CD14-positive monocyte (primary cell): ENCODE measurements at regions not wholly inside any gene's neighbourhood (a gene's known extent, or its start where the extent isn't known, plus 50 kb on each side); places are given as distances from the start of the nearest gene placed in this dataset.

Experiments
- DNase-seq, 3 donors: peaks; one replicate each; pipeline ENCODE4 v3.0.0-alpha.2; 2011 to 2022
- H2AFZ ChIP-seq: 2 replicates; pipeline ENCODE4 v1.6.0; 2012; ENCODE audit warnings: mild to moderate bottlenecking, low read depth, low read length, inconsistent platforms; ENCODE audit not compliant: insufficient read depth, poor library complexity, severe bottlenecking
- H3K27ac ChIP-seq, 2 donors: 1 replicate in 1 of 2; 2 replicates in 1 of 2; pipeline ENCODE4 v1.5.1; 2012 to 2013; ENCODE audit warnings: low read length in 2 of 2, control low read depth in 1 of 2, inconsistent platforms in 1 of 2, low read depth in 1 of 2, mild to moderate bottlenecking in 1 of 2
- H3K27me3 ChIP-seq, 2 donors: one replicate each; pipeline versions ENCODE4 v1.6.0 to v1.6.1; 2011 to 2013; ENCODE audit warnings: low read length in 2 of 2; ENCODE audit not compliant: control insufficient read depth in 2 of 2, insufficient read depth in 2 of 2
- H3K36me3 ChIP-seq, 2 donors: replicated peaks in 1 of 2; 1 replicate in 1 of 2; 2 replicates in 1 of 2; pipeline versions ENCODE4 v1.5.1 to v1.6.1; 2012 to 2013; ENCODE audit warnings: low read length in 2 of 2, control low read depth in 1 of 2, inconsistent platforms in 1 of 2, mild to moderate bottlenecking in 1 of 2; ENCODE audit not compliant: insufficient read depth in 2 of 2, control insufficient read depth in 1 of 2
- H3K4me1 ChIP-seq, 2 donors: 1 replicate in 1 of 2; 2 replicates in 1 of 2; pipeline versions ENCODE4 v1.5.1 to v1.6.1; 2012 to 2013; ENCODE audit warnings: low read length in 2 of 2, control low read depth in 1 of 2, inconsistent platforms in 1 of 2, mild to moderate bottlenecking in 1 of 2, moderate library complexity in 1 of 2; ENCODE audit not compliant: insufficient read depth in 2 of 2, control insufficient read depth in 1 of 2
- H3K4me2 ChIP-seq: replicated peaks from 2 replicates; pipeline ENCODE3; 2012; ENCODE audit warnings: low read length, moderate library complexity, mild to moderate bottlenecking; ENCODE audit not compliant: poor library complexity, severe bottlenecking; ENCODE audit errors: extremely low read depth
- H3K4me3 ChIP-seq, 3 experiments: fragments of 200-600 bp in 1 of 3; sonication (generic) in 1 of 3; replicated peaks in 1 of 3; 1 replicate in 2 of 3; 2 replicates in 1 of 3; pipeline ENCODE4 v1.5.1; 2011 to 2013; ENCODE audit warnings: low read length in 3 of 3, mild to moderate bottlenecking in 3 of 3, control low read depth in 2 of 3, low read depth in 2 of 3, inconsistent platforms in 1 of 3, moderate library complexity in 1 of 3
- H3K79me2 ChIP-seq: 2 replicates; pipeline ENCODE4 v1.6.0; 2012; ENCODE audit warnings: mild to moderate bottlenecking, control low read depth, inconsistent platforms, low read length, moderate library complexity; ENCODE audit not compliant: insufficient read depth
- H3K9ac ChIP-seq: 2 replicates; pipeline ENCODE4 v1.6.0; 2017; ENCODE audit warnings: low read length, mild to moderate bottlenecking; ENCODE audit not compliant: insufficient read depth, poor library complexity, severe bottlenecking
- H3K9me3 ChIP-seq, 2 donors: replicated peaks in 1 of 2; 1 replicate in 1 of 2; 2 replicates in 1 of 2; pipeline versions ENCODE4 v1.5.1 to v1.6.1; 2012 to 2013; ENCODE audit warnings: low read length in 2 of 2, control low read depth in 1 of 2; ENCODE audit not compliant: control insufficient read depth in 1 of 2, insufficient read depth in 1 of 2
- H4K20me1 ChIP-seq: 2 replicates; pipeline ENCODE4 v1.6.0; 2012; ENCODE audit warnings: mild to moderate bottlenecking, low read length, control low read depth, moderate library complexity; ENCODE audit not compliant: insufficient read depth
- H3K27ac Mint-ChIP-seq, 7 donors: one replicate each; pipeline ENCODE4 v1.8.0; 2020; ENCODE audit warnings: mild to moderate bottlenecking in 7 of 7, mixed read lengths in 7 of 7, moderate library complexity in 6 of 7, inconsistent platforms in 2 of 7
- H3K27me3 Mint-ChIP-seq, 3 donors: one replicate each; pipeline ENCODE4 v1.8.0; 2021 to 2022; ENCODE audit warnings: low read depth in 3 of 3, mild to moderate bottlenecking in 3 of 3, mixed read lengths in 3 of 3, moderate library complexity in 3 of 3, inconsistent platforms in 1 of 3
- H3K36me3 Mint-ChIP-seq, 2 donors: one replicate each; pipeline ENCODE4 v1.8.0; 2020; ENCODE audit warnings: mixed read lengths in 2 of 2, inconsistent platforms in 1 of 2, mild to moderate bottlenecking in 1 of 2
- H3K4me1 Mint-ChIP-seq: one replicate; pipeline ENCODE4 v1.8.0; 2020; ENCODE audit warnings: mild to moderate bottlenecking, mixed read lengths
- H3K4me3 Mint-ChIP-seq, 2 donors: one replicate each; pipeline ENCODE4 v1.8.0; 2020; ENCODE audit warnings: mild to moderate bottlenecking in 2 of 2, mixed read lengths in 2 of 2, moderate library complexity in 1 of 2
- H3K9me3 Mint-ChIP-seq, 7 donors: one replicate each; pipeline ENCODE4 v1.8.0; 2020 to 2022; ENCODE audit warnings: mixed read lengths in 7 of 7, mild to moderate bottlenecking in 6 of 7, moderate library complexity in 6 of 7, inconsistent platforms in 2 of 7
- WGBS: methylation state at CpG from one replicate; pipeline ENCODE4 v1.1.5; 2013; ENCODE audit warnings: missing lambda C conversion rate; ENCODE audit not compliant: insufficient coverage; 5-methylcytosine and 5-hydroxymethylcytosine counted together
- intact Hi-C, 2 donors: fragments of 100-400 bp; cut with micrococcal nuclease; formaldehyde crosslinking; loops; one replicate each; pipeline versions ENCODE4 v1.15.0 to v1.15.1; 2023
- TF ChIP-seq, protein P1 (sequence below): fragments of 200-600 bp; IDR thresholded peaks from one replicate; pipeline ENCODE4 v1.8.0; 2022; ENCODE audit warnings: antibody characterized with exemption, mild to moderate bottlenecking

DNA sequence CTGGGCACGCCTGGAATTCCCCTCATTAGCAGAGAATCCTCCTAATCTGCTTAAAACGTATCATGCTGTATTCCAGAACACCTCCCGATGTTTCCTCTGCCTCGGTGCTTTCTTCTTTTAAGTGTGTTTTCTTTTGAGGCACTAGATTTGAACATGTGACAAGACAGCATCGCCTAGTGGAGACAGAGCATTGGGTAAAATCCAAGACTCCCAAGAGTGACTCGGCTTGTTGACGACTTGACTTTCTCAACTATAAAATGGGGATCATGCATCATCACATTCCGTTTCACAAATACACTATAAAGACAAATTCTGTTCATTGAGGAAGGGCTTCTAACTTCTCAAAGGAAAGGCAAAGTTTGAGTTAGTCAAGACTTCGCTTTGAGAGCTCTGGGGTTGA is 105.6 kb upstream of the RNF32 start:
- peaks cover 4% of the 10 kb centered on the region for H3K4me1 Mint-ChIP-seq
- intact Hi-C loops: no loop called here
- no peak overlapping the region for H3K27ac ChIP-seq
- no peak overlapping the region for H3K4me2 ChIP-seq
- WGBS: 97% methylated on average over 6 of the region's 9 CpGs
- no peaks in the 10 kb centered on the region for H3K4me1 ChIP-seq
- H4K20me1 ChIP-seq: no peaks in the 10 kb centered on the region
- H3K9me3 Mint-ChIP-seq: peaks cover 0 to 5% (median 0%) of the 10 kb centered on the region in 7 donors
- peaks cover 0 to 2% of the 10 kb centered on the region in 2 donors for H3K27me3 ChIP-seq
- TF ChIP-seq, protein P1, sequence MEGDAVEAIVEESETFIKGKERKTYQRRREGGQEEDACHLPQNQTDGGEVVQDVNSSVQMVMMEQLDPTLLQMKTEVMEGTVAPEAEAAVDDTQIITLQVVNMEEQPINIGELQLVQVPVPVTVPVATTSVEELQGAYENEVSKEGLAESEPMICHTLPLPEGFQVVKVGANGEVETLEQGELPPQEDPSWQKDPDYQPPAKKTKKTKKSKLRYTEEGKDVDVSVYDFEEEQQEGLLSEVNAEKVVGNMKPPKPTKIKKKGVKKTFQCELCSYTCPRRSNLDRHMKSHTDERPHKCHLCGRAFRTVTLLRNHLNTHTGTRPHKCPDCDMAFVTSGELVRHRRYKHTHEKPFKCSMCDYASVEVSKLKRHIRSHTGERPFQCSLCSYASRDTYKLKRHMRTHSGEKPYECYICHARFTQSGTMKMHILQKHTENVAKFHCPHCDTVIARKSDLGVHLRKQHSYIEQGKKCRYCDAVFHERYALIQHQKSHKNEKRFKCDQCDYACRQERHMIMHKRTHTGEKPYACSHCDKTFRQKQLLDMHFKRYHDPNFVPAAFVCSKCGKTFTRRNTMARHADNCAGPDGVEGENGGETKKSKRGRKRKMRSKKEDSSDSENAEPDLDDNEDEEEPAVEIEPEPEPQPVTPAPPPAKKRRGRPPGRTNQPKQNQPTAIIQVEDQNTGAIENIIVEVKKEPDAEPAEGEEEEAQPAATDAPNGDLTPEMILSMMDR: no peak
- no peak for DNase-seq
- H3K4me3 ChIP-seq: no peak overlapping the region
- H3K27ac Mint-ChIP-seq: no peak overlapping the region
- H3K4me3 Mint-ChIP-seq: no peak overlapping the region
- no peaks in the 10 kb centered on the region for H3K36me3 ChIP-seq
- H3K9me3 ChIP-seq: no peaks in the 10 kb centered on the region
- no peak overlapping the region for H3K9ac ChIP-seq
- H3K27me3 Mint-ChIP-seq: peaks cover 5 to 9% (median 6%) of the 10 kb centered on the region in 3 donors
- H3K36me3 Mint-ChIP-seq: no peaks in the 10 kb centered on the region
- no peak overlapping the region for H2AFZ ChIP-seq
- H3K79me2 ChIP-seq: no peaks in the 10 kb centered on the region

- H3K36me3 ChIP-seq: no peaks in the 10 kb centered on the region
- H3K4me3 ChIP-seq: no peak overlapping the region
- TF ChIP-seq, protein P1: no peak
- H3K4me2 ChIP-seq: no peak overlapping the region
- Mint-ChIP-seq H3K9me3 (peaks cover 0 to 5% (median 0%) of the 10 kb centered on the region in 7 donors), H3K4me1 (peaks cover 4% of the 10 kb centered on the region), H3K27me3 (peaks cover 1 to 11% (median 6%) of the 10 kb centered on the region in 3 donors), H3K4me3 (no peak overlapping the region), H3K27ac (no peak overlapping the region), H3K36me3 (no peaks in the 10 kb centered on the region)
- no peak overlapping the region for H2AFZ ChIP-seq
- 96% methylated on average over 8 of the region's 9 CpGs for WGBS
- H3K79me2 ChIP-seq: no peaks in the 10 kb centered on the region
- intact Hi-C loops: no loop called here
- DNase-seq: no peak
- no peaks in the 10 kb centered on the region for H4K20me1 ChIP-seq
- peaks cover 0 to 2% of the 10 kb centered on the region in 2 donors for H3K27me3 ChIP-seq
- H3K27ac ChIP-seq: no peak overlapping the region
- H3K4me1 ChIP-seq: no peaks in the 10 kb centered on the region
- H3K9me3 ChIP-seq: no peaks in the 10 kb centered on the region
- H3K9ac ChIP-seq: no peak overlapping the region
These were observed 106.6 kb upstream of the RNF32 start for GRCh38 chr7:156533964-156534363.
